Panc1 (cell line): ENCODE measurements at regions not wholly inside any gene's neighbourhood (a gene's known extent, or its start where the extent isn't known, plus 50 kb on each side); places are given as distances from the start of the nearest gene placed in this dataset.

Experiments
- CTCF ChIP-seq: fragments of 450-650 bp; IDR thresholded peaks from 2 replicates; pipeline ENCODE4 v1.5.1; 2017; ENCODE audit warnings: mild to moderate bottlenecking
- POLR2AphosphoS5 ChIP-seq: IDR thresholded peaks from 2 replicates; pipeline ENCODE4 v1.6.1; 2012; ENCODE audit warnings: mild to moderate bottlenecking, low read depth, low read length, moderate library complexity
- REST ChIP-seq, 2 experiments: IDR thresholded peaks; 2 replicates each; pipeline ENCODE4 v1.6.1; 2011 to 2012; ENCODE audit warnings: low read depth in 2 of 2, control low read depth in 1 of 2, low read length in 1 of 2, mild to moderate bottlenecking in 1 of 2, moderate library complexity in 1 of 2; ENCODE audit not compliant: insufficient read depth in 1 of 2
- SIN3A ChIP-seq: IDR thresholded peaks from 2 replicates; pipeline ENCODE4 v1.6.1; 2012; ENCODE audit warnings: low read depth, mild to moderate bottlenecking, low read length, moderate library complexity, borderline replicate concordance; ENCODE audit not compliant: insufficient read depth

- TF ChIP-seq CTCF (no peak), POLR2AphosphoS5 (no peak), SIN3A (no peak), REST (IDR thresholded peaks at IDR 0.05; ENCODE audit: insufficient read depth in 1 of 2, low read depth in 2 of 2, low read length in 1 of 2) (no peak)
Measured at GRCh38 chr1:29878501-29878900, 642.2 kb downstream of the PTPRU start.
